ENCODE measurements at regions not wholly inside any gene's neighbourhood (a gene's known extent, or its start where the extent isn't known, plus 50 kb on each side); places are given as distances from the start of the nearest gene placed in this dataset.

- H3K4me3 ChIP-seq (ENCODE audit: low read length) = no peak overlapping the region
- H3K79me2 ChIP-seq (ENCODE audit: low read length) = no peaks in the 10 kb centered on the region
- ChIA-PET CTCF (no interaction called here), POLR2A (ENCODE audit: unreplicated experiment) (no interaction called here)
- no peaks in the 10 kb centered on the region for H4K20me1 ChIP-seq (ENCODE audit: low read length)
- DNase-seq (no peak), ATAC-seq (no peak)
- TF ChIP-seq, protein P1, sequence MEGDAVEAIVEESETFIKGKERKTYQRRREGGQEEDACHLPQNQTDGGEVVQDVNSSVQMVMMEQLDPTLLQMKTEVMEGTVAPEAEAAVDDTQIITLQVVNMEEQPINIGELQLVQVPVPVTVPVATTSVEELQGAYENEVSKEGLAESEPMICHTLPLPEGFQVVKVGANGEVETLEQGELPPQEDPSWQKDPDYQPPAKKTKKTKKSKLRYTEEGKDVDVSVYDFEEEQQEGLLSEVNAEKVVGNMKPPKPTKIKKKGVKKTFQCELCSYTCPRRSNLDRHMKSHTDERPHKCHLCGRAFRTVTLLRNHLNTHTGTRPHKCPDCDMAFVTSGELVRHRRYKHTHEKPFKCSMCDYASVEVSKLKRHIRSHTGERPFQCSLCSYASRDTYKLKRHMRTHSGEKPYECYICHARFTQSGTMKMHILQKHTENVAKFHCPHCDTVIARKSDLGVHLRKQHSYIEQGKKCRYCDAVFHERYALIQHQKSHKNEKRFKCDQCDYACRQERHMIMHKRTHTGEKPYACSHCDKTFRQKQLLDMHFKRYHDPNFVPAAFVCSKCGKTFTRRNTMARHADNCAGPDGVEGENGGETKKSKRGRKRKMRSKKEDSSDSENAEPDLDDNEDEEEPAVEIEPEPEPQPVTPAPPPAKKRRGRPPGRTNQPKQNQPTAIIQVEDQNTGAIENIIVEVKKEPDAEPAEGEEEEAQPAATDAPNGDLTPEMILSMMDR (conservative IDR thresholded peaks at IDR 0.05; ENCODE audit: low read depth, low read length) = no peak
- no peak for TF ChIP-seq EZH2phosphoT487 (IDR thresholded peaks at IDR 0.05; ENCODE audit: borderline replicate concordance, low read length)
- TF ChIP-seq EZH2 (IDR thresholded peaks at IDR 0.05; ENCODE audit: low read length, unreplicated experiment) = no peak
- H3K9me3 ChIP-seq (ENCODE audit: low read length) = no peaks in the 10 kb centered on the region
- no peaks in the 10 kb centered on the region for H3K9me2 ChIP-seq (replicated peaks; ENCODE audit: low read length)
- H2AFZ ChIP-seq (ENCODE audit: low read length) = no peak overlapping the region
- no peaks in the 10 kb centered on the region for H3K36me3 ChIP-seq (ENCODE audit: low read depth, low read length)
- H3K4me2 ChIP-seq (ENCODE audit: low read length) = no peak overlapping the region
- H3K4me1 ChIP-seq (ENCODE audit: insufficient read depth, low read length) = no peaks in the 10 kb centered on the region
- H3K27ac ChIP-seq (ENCODE audit: low read length) = no peak overlapping the region
- H3K27me3 ChIP-seq (ENCODE audit: low read length) = no peaks in the 10 kb centered on the region
- BruUV-seq (replicated peaks) = no TSS peak
- intact Hi-C loops (cut with micrococcal nuclease) = no loop called here
- H3K9ac ChIP-seq (ENCODE audit: low read length) = no peak overlapping the region
- H3F3A ChIP-seq (ENCODE audit: low read length, unreplicated experiment) = no peaks in the 10 kb centered on the region
Observed at GRCh38 chr18:39705362-39705761, 2139.8 kb upstream of the CELF4 start.

- POLR2A ChIA-PET (ENCODE audit: unreplicated experiment) = no interaction called here
- Histone ChIP-seq H3K27me3 (ENCODE audit: low read length) (no peaks in the 10 kb centered on the region), H2AFZ (ENCODE audit: low read length) (no peak overlapping the region), H3K4me2 (ENCODE audit: low read length) (no peak overlapping the region), H3K27ac (ENCODE audit: low read length) (no peak overlapping the region), H3K4me1 (ENCODE audit: insufficient read depth, low read length) (no peaks in the 10 kb centered on the region), H3K36me3 (ENCODE audit: low read depth, low read length) (no peaks in the 10 kb centered on the region), H3F3A (ENCODE audit: low read length, unreplicated experiment) (no peaks in the 10 kb centered on the region), H4K20me1 (ENCODE audit: low read length) (no peaks in the 10 kb centered on the region), H3K9me3 (ENCODE audit: low read length) (no peaks in the 10 kb centered on the region), H3K79me2 (ENCODE audit: low read length) (no peaks in the 10 kb centered on the region), H3K4me3 (ENCODE audit: low read length) (no peak overlapping the region), H3K9ac (ENCODE audit: low read length) (no peak overlapping the region), H3K9me2 (replicated peaks; ENCODE audit: low read length) (no peaks in the 10 kb centered on the region)
- intact Hi-C loops (cut with micrococcal nuclease) = no loop called here
- TF ChIP-seq, protein P1 (conservative IDR thresholded peaks at IDR 0.05; ENCODE audit: low read depth, low read length) = no peak
- no peak for TF ChIP-seq EZH2phosphoT487 (IDR thresholded peaks at IDR 0.05; ENCODE audit: borderline replicate concordance, low read length)
- no peak for TF ChIP-seq EZH2 (IDR thresholded peaks at IDR 0.05; ENCODE audit: low read length, unreplicated experiment)
- no peak for ATAC-seq
- CTCF ChIA-PET = no interaction called here
- BruUV-seq (replicated peaks) = no TSS peak
- DNase-seq = no peak
Observed at GRCh38 chr18:39702888-39703287, 2137.3 kb upstream of the CELF4 start.

DNA sequence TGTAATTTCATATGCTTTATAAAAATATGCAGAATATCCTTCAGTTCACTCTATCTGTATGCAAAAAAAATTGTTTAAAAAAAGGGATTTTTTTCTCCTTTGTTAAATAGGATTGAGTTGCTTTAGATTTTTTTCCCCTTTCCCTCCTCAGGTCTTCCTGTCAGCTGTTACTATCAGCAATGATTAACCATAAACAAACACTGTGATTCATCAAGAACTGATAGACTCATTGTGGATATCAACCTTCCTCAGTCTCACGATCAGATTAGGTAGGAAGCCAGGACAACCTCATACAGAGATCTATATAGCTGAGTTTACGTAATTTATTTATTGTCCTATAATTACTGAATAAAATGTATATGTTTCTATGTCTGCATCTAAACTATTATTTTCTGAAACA is 2136.2 kb upstream of the CELF4 start:
- intact Hi-C loops (cut with micrococcal nuclease) = no loop called here
- Histone ChIP-seq H3F3A (ENCODE audit: low read length, unreplicated experiment) (no peaks in the 10 kb centered on the region), H3K27ac (ENCODE audit: low read length) (0 out of 2 replicates have a peak overlapping the region, but pooled peaks have one; percentile 20), H3K4me3 (ENCODE audit: low read length) (no peak overlapping the region), H3K9me3 (ENCODE audit: low read length) (no peaks in the 10 kb centered on the region), H3K9ac (ENCODE audit: low read length) (no peak overlapping the region), H3K4me2 (ENCODE audit: low read length) (no peak overlapping the region), H3K9me2 (replicated peaks; ENCODE audit: low read length) (no peaks in the 10 kb centered on the region), H3K4me1 (ENCODE audit: insufficient read depth, low read length) (no peaks in the 10 kb centered on the region), H3K79me2 (ENCODE audit: low read length) (no peaks in the 10 kb centered on the region), H2AFZ (ENCODE audit: low read length) (no peak overlapping the region), H3K36me3 (ENCODE audit: low read depth, low read length) (no peaks in the 10 kb centered on the region), H4K20me1 (ENCODE audit: low read length) (no peaks in the 10 kb centered on the region), H3K27me3 (ENCODE audit: low read length) (no peaks in the 10 kb centered on the region)
- peak; percentile 74 for ATAC-seq
- no peak for TF ChIP-seq EZH2 (IDR thresholded peaks at IDR 0.05; ENCODE audit: low read length, unreplicated experiment)
- TF ChIP-seq, protein P1 (conservative IDR thresholded peaks at IDR 0.05; ENCODE audit: low read depth, low read length) = no peak
- no peak for TF ChIP-seq EZH2phosphoT487 (IDR thresholded peaks at IDR 0.05; ENCODE audit: borderline replicate concordance, low read length)
- ChIA-PET POLR2A (ENCODE audit: unreplicated experiment) (no interaction called here), CTCF (no interaction called here)
- DNase-seq = peak; percentile 36
- BruUV-seq (replicated peaks) = no TSS peak
